ENCODE measurements at regions not wholly inside any gene's neighbourhood (a gene's known extent, or its start where the extent isn't known, plus 50 kb on each side); places are given as distances from the start of the nearest gene placed in this dataset.
"Not testable (repeated sequence)": the region's sequence is repeated elsewhere in the genome, so short reads cannot be mapped to it uniquely, and the experiment has no call there.

DNA sequence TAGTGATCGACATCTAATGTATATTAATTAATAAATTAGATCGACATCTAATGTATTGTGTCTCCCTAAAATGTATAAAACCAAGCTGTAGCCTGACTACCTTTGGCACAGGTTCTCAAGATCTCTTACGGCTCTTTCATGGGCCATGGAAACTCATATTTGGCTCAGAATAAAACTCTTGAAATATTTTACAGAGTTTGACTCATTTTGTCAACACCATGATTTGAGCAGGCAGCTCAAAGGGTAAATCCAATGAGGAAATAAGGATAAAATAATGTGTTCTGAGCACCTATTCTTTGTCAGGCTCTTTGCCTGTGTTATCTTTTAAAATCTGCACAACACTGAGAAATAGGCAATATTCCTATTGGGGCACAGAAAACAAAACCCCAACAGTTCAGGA, 223.4 kb upstream of the DUSP10 start:
- DNase-seq (ENCODE audit: low read depth): no peak
- no peak overlapping the region for H3K4me3 ChIP-seq (ENCODE audit: low read length)
- no peak for TF ChIP-seq CTCF (IDR thresholded peaks at IDR 0.05; ENCODE audit: insufficient read depth, low read depth, low read length, missing control alignments)

DNA sequence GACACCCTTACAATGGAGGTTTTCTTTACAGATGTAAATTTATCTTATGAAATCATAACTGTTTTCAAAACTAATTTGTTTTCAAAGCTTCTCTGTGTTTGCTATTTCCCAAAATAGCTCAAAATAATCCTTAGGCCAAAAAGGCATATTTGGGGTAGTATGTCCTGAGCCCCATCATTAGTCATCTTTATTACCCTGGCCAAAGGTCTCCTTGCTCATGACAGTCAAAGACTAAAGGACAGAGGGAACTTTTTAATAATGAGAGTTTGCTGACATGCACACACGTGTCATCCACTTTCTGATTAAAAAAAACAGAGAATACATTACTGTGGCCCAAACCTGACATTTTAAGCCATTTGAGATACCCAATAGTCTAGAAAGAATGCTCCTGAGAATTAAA, 221.9 kb upstream of the DUSP10 start:
- no peak for TF ChIP-seq CTCF (IDR thresholded peaks at IDR 0.05; ENCODE audit: insufficient read depth, low read depth, low read length, missing control alignments)
- no peak for DNase-seq (ENCODE audit: low read depth)

GRCh38 chr1:221962385-221962784, 220.5 kb upstream of the DUSP10 start:
- DNase-seq (ENCODE audit: low read depth): no peak
- no peak overlapping the region for H3K4me3 ChIP-seq (ENCODE audit: low read length)
- TF ChIP-seq CTCF (IDR thresholded peaks at IDR 0.05; ENCODE audit: insufficient read depth, low read depth, low read length, missing control alignments): no peak

More for the DNA sequence above, 221.9 kb upstream of the DUSP10 start:
- H3K4me3 ChIP-seq (ENCODE audit: low read length): no peak overlapping the region

- peak; percentile 52 for DNase-seq (ENCODE audit: low read depth)
- H3K4me3 ChIP-seq (ENCODE audit: low read length): no peak overlapping the region
- TF ChIP-seq CTCF (IDR thresholded peaks at IDR 0.05; ENCODE audit: insufficient read depth, low read depth, low read length, missing control alignments): no peak
These were observed 219.8 kb upstream of the DUSP10 start for GRCh38 chr1:221961532-221962292.

GRCh38 chr1:221958161-221958562, 216.3 kb upstream of the DUSP10 start:
- peak; percentile 85 for DNase-seq (ENCODE audit: low read depth)
- not testable (repeated sequence) for H3K4me3 ChIP-seq (ENCODE audit: low read length)

DNA sequence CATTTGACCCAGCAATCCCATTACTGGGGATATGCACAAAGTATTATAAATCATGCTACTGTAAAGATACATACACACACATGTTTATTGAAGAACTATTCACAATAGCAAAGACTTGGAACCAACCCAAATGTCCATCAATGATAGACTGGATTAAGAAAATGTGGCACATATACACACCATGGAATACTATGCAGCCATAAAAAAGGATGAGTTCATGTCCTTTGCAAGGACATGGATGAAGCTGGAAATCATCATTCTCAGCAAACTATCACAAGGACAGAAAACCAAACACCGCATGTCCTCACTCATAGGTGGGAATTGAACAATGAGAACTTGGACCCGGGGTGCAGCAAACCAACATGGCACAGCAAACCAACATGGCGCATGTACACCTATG, 215.5 kb upstream of the DUSP10 start:
- not testable (repeated sequence) for H3K4me3 ChIP-seq (ENCODE audit: low read length); DNase-seq (ENCODE audit: low read depth)

- TF ChIP-seq CTCF (IDR thresholded peaks at IDR 0.05; ENCODE audit: insufficient read depth, low read depth, low read length, missing control alignments): no peak
These were observed 208.1 kb upstream of the DUSP10 start for GRCh38 chr1:221949996-221950395.

DNA sequence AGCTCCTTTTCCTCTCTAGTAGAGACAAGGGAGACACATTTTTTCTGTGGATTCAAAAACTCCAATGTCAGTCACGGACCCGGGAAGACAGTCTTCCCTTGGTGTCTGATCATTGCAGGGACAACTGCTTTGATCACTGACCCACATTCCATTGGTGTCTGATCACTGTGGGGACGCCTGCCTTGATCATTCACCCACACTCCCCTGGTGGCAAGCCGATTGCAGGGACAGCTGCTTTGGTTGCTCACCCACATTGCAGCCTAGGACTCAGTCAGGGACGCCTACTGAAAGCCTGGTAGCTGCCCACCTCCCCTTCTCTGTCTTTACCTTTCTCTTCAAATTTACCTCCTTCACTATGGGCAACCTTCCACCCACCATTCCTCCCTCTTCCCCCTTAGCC, 206.6 kb upstream of the DUSP10 start:
- no peak for DNase-seq (ENCODE audit: low read depth)
- no peak overlapping the region for H3K4me3 ChIP-seq (ENCODE audit: low read length)
- TF ChIP-seq CTCF (IDR thresholded peaks at IDR 0.05; ENCODE audit: insufficient read depth, low read depth, low read length, missing control alignments): no peak

More at GRCh38 chr1:221949996-221950395, 208.1 kb upstream of the DUSP10 start:
- no peak for DNase-seq (ENCODE audit: low read depth)
- no peak overlapping the region for H3K4me3 ChIP-seq (ENCODE audit: low read length)

Data from epithelial cell of esophagus (primary cell).